ENCODE measurements at regions not wholly inside any gene's neighbourhood (a gene's known extent, or its start where the extent isn't known, plus 50 kb on each side); places are given as distances from the start of the nearest gene placed in this dataset.
"Not testable (repeated sequence)": the region's sequence is repeated elsewhere in the genome, so short reads cannot be mapped to it uniquely, and the experiment has no call there.

DNA sequence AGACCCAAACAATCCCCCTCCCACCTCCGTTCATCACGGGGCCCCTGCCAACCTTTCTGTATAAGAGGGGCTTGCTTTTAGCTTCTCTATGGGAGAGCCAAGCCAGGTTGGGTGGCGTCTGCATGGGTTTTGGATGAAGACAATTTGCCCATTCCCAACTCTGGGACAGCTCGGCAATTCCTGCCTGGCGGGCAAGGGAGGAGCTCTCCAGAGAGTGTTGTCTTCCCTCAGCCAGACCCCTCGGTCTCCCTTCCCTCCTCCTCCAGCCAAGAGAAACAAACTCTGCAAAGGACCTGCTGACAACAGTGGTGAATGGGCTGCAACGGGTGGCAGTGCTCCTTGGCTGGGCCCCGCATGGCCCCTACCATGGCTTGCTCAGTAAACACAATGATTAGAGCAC is 267.2 kb upstream of the HDAC4 start:
- no peak for DNase-seq

DNA sequence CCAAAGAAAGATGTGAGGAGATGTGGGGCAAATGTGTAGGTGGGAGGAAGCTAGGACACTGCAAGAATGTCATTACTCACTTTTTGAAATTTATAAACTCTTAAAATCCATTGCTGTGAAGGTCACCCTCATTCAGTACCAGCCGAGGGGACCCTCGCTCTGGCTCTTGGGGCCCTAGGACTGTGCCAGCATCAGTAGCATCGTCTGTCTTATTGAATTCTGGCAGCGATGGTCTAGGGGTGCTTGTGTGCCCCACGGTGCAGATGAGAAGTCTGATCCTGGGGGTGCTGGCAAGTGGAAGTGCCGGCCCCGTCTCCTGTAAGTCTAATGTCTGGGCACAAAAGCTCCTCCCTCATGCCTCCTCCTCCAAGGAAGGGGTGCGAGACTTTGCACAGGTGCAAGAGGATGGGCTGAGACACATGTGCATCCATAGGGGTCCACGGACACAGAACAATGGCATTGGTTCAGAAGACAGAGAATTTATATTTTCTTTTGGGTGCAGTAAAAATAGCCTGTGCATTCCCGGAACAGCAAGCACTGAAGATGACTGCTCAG is 266.7 kb upstream of the HDAC4 start:
- DNase-seq = no peak

DNA sequence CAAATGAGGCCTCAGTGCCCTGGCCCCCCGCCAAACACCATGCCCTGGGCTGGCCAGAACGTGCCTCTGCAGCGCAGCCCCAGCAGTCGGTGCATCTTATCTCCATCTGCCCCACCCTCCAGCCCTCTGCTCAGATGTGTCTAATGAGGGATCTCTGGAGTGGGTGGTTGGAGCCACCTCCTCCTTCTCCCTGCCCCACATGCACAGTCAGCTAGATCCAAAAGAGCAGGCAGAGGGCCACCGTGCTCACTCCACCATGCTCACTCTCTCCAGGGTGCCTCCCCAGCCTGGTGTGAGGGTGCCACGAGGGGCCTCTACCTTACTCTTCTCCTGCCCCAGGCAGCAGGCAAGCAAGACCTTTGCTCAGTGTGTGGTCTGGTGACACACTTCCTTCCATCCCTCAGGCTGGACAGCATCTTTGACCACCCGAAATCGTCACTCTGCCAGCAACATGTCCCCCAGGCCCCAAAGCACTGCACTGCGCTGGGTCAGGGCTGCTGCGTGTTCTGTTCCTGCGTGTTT is 266.1 kb upstream of the HDAC4 start:
- DNase-seq = no peak

DNA sequence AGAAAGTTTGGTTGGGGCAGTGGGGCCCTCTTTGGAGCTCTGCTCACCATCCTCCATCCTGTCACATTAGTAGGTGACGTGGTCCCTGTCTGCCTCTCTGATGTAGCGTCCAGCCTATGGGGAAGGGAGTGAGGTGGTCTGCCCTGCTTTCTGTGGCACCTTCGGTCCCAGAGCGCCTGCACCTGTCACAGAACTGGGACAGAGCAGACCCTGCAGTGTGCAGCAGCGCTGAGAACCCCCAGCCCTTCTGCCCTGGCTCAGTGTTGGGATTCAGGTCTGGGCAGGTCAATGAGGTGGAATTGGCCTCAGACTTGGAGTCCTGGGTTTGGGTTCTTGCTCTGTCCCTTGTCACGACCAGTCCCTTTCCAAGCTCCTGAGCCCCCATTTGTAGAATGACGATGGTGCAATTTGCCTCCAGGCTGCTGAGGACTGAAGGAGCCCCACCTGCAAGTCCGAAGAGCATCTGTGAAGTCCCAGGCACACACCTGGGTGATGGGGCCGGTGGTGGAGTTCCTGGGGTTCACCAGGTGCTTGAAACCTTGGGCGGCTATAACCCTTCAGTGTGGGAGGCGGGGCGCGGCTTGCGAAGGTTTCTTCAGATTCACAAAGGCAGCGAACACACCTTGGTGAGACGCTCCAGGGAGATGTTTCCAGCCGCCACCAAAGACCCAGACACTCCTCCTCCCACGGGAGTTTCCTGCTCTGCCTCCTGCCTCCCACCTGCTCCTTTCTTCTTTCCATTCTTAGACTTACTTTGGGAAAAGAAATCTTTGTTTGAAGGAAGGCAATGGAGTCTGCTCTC is 265.4 kb upstream of the HDAC4 start:
- no peak for DNase-seq

DNA sequence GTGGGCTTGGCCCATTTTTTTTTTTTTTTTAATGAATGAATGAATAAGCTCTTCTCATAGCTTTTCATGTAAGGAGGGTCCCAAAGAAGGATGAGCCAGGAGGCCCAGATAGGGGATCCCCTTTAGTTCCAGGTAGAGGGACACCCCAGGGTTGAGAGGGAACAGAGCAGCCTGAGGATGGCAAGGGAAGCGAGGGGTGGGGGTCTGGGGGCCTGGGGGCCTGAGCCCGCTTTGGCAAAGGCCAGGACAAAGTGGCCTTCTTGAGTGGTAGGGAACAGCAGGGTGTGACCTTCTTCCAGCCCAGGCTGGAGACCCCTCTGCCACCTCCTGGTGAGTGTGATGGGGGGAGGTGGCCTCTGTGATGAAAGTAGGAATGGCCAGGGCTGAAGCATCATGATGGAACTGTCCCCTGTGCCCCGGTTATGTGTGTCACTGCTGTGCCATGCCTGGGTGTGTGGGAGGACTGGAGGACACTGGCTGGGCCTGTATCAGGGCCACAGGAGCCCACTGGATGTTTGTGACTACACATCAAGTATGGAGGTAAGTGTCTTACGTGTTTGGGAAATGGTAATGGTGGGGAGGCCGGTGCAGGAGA is 263.5 kb upstream of the HDAC4 start:
- DNase-seq = peak in 1 of 2 donors; percentile 26

DNA sequence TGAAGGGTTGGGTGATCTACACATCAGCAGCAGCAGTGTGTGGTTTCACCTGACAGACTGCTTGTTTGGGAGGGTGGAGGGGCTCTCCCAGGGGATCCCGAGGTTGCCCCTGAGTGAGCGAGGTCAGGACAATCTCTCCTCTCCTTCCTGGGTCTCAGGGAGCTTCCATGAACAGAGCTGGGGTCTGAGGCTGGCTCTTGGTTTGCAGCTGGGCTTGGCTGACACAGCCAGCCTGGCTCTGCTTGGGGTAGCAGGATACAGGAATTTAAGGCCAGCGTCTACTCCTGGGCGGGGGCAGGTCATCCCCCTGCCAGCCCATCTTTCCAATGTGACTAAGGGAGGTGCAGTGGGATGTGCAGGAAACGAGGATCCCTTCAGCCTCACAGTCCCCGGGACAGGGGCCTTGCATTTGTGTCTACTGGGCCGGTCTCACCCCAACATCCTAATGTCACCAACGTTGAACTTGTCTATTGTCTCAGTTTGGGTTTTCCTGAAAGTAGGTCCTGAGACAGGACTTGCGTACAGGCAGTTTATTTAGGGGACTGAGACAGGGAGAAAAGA is 262.6 kb upstream of the HDAC4 start:
- DNase-seq = no peak

DNA sequence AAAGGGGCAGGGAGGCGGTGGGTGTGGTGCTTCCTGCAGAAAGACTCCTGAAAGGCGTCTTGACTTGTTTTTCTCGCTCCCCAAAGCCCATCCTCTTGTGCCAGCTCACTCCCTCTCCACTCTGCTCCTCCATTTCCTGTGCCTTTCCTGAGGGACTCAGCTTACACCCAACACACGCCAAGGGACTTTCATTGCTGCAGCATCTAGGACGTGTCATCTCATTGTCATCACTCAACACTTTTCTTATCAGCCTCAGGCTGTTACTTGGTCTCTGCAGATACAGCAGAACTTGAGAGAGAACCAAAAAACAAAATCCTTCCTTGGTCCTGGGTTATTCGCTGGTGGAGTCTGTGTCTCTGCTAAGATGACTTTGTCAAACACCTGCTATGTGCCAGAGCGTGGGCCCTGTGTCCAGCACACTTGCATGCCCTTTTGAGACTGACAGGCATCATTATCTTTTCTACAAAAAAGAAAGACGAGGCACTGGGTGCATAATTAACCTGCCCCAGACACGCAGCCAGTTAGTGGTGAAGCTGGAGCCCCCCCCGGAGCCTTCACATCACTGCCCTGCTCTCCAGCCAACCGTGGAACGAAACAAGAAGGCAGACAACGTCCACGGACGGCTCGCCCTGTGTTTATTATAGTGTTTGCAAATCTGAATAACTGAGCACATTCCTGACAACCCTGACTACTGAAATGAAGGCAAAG is 261.7 kb upstream of the HDAC4 start:
- DNase-seq = no peak

DNA sequence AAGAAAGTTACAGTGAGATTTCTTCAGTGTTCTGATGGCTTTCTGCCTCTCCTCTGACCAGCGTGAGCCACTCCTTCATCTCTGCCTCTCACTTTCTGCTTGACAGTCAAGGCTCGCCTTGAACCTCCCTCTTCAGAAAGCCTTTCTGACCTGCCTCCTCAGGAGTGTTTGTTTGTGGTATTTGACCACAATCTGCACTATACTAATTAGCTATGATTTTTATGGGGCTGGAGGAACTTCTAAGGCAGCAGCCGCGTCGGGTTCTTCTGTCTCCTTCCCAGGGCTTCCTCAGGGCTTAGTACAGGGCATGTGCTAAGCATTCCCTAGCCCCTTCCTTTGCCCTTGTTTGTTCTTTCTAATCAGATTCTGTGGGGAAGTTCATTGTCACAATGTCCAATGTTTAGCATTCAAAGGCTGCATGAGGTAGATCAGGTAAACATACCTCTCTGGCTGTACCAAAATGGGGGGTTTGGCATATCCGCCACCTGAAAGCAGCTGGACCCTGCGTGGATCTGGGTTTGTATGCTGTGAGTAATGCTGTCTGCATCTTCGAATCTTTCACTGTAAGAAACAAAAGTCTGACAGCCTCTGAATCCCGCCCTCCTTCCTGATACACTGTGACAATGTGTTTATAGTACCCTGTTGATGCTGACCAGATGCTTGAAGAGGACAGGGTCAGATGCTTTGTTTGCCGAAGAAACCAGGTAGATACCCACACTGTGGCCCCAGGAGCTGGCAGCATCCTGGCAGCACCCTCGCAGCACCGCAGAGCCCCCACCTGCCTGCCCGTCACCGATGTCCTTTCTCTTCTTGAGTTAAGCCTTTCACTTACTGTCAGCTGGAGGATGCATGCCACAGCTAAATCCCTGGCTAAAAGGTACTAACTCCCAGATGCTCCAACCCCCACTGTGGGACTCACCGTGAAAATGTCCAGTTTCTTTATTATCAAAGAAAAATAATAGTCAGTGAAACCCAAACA is 260.8 kb upstream of the HDAC4 start:
- DNase-seq = no peak

DNA sequence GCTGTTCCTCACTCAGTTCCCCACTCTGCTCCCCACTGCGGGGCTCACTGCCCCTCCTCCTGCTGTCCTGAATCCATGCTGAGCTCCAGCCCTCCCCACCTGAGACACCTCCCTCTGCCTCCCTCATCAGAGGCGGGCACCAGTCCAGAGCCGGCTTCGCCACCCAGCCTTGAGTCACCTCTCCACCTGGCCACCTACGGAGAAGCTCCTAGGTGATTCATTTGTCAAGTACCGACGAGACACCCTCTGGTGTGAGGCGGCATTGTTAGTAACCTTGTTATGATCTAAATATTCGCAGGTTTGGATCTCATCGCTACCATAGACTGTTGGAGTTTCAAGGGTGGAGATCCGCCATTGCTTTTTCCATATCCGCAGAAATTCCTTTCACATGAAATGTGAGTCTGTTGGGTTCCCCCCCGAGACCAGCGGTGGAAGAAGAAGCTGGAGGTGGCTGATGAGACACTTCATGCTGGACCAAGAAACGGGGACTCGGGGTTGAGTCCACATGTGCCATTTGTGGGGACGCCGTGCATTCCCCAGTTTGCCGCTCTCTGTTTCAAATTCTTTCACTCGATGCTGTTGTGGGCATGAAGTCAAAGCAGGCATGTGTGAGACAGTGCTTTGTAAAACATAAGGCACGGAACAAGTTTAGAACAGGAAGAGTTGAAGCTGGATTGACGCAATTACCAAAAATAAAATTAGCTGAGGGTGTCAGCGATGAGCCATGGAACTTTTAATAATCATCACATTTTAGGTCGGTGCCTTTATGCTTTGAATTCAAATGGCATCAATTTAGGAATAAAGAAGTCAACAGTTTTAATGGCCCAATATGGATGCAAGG is 259.8 kb upstream of the HDAC4 start:
- peak; percentile 5 to 27 for DNase-seq

DNA sequence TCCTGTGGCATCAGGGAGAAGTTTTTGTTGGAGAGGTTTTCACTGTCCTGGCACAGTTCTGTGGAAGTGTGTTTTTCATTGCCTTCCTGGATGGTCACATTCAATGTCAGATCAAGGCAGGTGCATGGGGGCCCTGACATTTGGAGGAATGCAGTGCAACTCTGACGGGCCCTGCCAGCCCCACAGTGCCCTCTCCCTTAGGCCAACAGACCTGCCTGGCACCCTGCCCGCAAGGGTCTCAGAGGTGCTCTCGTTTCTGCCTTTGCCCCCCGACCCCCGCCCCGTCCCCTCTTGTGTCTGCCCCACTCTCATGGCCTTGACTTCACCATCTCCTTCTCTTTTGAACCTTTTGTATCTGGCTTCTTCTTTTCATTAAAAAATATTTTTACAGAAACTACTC is 257.2 kb upstream of the HDAC4 start:
- no peak for DNase-seq

DNA sequence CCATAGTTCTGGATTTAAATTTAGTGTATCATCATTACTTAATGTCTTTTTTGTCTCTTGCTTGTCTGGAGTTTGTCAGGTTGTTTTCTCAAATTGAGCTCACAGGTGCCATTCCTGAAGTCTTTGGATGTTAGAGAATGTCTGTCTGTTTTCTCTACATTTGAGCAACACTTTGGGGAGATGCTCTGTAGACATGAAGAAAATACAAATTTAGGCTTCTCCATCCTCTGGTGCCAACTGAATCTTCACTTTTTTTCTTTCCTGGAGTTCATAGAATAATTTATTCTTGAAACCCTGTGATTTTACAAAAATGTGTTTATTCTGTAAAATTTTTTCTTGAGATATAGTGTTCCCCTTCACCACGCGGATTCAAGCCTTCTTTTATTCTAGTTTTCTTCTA is 256.4 kb upstream of the HDAC4 start:
- DNase-seq = no peak

DNA sequence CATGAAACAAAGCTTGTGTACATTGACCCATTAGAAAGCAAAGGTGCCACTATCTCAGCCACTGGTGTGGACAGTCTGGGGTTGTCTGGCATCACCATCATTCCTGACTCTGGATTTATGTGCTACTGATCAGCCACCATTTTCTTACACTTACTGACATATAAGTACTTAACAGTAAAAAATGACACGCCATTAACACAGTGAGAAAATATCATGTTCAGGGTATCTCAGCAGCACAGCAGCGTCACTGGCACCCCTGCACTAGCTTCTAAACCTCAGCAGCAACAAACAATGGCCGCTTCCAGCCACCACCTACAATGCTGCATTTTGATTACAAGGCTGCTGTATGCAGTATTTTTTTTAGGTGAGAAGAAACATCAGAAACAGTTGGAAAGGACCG is 253.4 kb upstream of the HDAC4 start:
- no peak for DNase-seq

DNA sequence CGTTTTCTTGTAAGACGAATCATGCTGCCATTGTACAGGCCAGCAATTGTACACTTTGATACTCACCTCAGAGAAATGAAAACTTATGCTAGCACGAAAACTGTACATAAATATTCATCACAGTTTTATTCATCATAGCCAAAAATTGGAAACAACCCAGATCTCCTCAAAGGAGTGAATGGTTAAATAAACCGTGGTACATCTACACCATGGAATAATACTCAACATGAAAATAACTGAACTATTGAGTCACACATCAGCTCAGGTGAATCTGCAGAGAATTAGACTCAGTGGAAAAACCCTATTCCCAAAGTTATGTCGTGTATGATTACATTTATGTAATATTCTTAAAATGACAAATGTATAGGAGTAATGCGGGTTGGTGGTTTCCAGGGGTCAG is 251.0 kb upstream of the HDAC4 start:
- DNase-seq = no peak

DNA sequence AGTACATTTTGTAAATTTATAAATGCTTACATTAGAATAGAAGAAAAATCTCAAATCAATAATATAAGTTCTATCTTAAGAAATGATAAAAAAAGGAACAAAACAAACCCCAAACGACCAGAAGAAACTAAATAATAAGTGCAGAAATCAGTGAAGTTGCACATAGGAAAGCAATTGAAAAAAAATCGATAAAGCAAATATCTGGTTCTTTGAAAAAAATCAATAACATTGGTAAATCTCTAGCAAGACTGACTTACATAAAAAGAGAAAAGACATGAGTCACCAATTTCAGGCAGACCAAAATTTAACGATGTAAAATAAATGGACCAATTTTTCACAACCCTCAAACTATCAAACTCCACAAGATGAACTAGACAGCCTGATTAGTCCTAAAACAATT is 249.9 kb upstream of the HDAC4 start:
- no peak for DNase-seq

DNA sequence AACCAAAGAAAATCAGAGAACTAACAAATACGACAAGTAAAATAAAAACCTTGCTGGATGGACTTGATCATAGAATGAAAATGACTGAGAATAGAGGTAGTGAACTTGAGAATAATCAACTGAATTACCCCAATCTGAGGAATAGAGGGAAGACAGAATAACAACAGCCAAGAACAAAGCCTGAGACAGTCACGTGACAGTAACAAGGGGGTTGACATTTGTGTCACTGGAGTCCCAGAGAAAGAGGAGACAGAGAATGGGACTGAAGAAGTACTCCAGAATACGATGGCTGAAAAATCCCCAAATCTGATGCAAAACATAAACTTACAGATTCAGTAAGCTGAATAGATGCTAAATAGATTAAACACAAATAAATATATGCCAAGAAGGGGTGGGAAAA is 248.5 kb upstream of the HDAC4 start:
- no peak for DNase-seq

DNA sequence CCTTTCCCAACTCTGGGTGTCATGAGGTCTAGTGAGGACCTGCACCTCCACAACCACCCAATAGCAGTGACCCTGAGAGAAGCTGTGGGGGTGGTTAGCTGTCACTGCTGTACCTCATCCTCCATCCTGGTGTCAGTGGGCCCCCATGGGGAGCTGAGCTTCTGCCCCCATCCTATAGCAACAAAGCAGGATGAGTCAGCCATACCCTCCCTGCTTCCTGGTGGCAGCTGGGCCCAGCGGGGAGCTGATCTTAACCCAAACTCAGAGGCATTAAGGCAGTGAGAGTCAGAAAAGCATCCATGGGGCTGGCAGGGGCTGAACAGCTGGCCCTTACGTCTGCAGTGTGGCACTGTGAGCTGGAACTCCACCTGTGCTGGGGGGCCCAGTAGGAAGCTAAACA is 247.8 kb upstream of the HDAC4 start:
- no peak for DNase-seq

DNA sequence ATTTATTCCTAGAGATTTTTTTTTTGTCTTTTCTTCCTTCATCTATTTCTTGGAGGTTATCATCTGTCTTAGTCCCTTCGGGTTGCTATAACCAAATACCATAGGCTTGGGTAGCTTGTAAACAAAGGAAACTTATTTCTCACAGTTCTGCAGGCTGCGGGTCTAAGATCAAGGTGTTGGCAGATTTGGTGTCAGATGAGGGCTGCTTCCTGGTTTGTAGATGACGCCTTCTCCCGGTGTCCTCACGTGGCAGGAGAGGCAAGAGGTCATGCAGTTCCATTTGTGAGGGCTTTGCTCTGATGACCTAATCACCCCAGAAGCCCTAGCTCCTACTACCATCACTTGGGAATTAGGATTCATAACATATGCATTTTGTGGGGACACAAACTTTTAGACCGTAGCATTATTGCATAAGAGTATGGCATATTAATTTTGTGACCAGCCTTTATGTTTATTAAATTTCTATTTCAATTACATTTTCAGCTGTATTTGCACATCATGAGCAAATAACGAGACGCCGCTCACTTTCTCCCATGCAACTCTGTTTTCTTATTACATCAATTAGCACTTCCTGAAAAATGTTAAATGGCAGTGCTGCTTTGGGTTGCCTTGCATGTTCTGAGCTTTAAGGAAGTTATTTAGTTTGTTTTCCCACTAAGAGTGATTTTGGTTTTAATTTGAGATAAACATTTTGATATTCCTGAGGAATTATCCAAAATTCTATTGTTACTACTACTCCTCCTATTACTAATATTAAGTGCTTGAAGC is 246.4 kb upstream of the HDAC4 start:
- peak; percentile 64 to 75 for DNase-seq

DNA sequence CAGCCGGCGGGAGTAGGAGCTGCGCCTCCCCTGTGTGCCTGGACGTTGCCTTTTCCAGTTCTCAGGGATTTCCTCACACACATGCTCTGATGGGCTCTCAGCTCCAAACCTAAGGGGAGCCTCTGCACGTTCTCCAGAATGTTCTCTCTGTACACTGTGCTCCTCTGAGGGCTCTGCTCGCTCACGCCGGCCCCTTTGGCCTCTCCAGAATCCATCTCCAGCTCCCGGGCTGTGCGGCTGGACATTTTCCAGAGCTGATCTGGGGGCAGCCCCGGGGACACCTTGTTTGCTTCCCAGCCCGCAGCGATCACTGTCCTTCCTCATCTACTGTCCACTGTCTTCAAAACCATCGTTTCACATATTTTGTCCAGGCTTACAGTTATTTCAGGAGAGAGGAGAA is 245.4 kb upstream of the HDAC4 start:
- DNase-seq = no peak

DNA sequence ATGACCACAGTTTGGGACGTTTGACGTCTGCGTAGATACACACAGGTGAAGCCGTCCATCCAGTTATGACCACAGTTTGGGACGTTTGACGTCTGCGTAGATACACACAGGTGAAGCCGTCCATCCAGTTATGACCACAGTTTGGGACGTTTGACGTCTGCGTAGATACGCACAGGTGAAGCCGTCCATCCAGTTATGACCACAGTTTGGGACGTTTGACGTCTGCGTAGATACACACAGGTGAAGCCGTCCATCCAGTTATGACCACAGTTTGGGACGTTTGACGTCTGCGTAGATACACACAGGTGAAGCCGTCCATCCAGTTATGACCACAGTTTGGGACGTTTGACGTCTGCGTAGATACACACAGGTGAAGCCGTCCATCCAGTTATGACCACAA is 243.8 kb upstream of the HDAC4 start:
- not testable (repeated sequence) for DNase-seq

DNA sequence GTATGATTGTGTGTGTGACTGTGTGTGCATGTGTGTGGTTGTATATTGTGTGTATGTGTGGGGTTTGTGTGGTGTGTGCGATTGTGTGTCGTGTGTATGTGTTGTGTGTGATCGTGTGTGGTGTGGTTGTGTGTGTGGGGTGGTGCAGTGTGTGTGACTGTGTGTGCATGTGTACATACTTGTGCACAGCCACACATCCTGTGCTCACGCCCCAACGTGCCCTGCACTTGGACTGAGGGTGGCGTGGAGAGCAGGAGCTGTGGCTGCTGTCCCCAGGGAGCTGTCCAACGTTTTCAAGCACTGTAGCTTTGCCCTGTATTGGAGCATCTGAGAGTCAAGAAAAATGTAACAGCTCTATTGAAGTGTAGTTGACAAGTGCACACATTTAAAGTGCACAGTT is 243.2 kb upstream of the HDAC4 start:
- DNase-seq = peak; percentile 28 to 67
